ENCODE measurements at regions not wholly inside any gene's neighbourhood (a gene's known extent, or its start where the extent isn't known, plus 50 kb on each side); places are given as distances from the start of the nearest gene placed in this dataset.

GRCh38 chr10:123557366-123558108 is 108.6 kb upstream of the GPR26 start:
- Histone ChIP-seq H3K4me1 (replicated peaks) (no peaks in the 10 kb centered on the region), H3K27me3 (replicated peaks; ENCODE audit: insufficient read depth) (peaks cover 9% of the 10 kb centered on the region), H3K27ac (no peak overlapping the region), H3K4me3 (no peak overlapping the region), H3K9me3 (no peaks in the 10 kb centered on the region), H3K36me3 (no peaks in the 10 kb centered on the region)
- WGBS: 83% methylated on average over 8 of the region's 8 CpGs
- TF ChIP-seq CTCF (IDR thresholded peaks at IDR 0.05): no peak
- TF ChIP-seq POLR2A (IDR thresholded peaks at IDR 0.05): no peak
- no peak for TF ChIP-seq POLR2AphosphoS5 (IDR thresholded peaks at IDR 0.05)
- DNase-seq (ENCODE audit: low spot score): no peak
- intact Hi-C loops (cut with DNase I): loop anchor here (5.0 kb wide), 1 partner anchor 515 kb away; no protein-coding TSS in a partner anchor

- H3K27me3 ChIP-seq (replicated peaks; ENCODE audit: insufficient read depth): peaks cover 9% of the 10 kb centered on the region
- intact Hi-C loops (cut with DNase I): loop anchor here (5.0 kb wide), 1 partner anchor 516 kb away; no protein-coding TSS in a partner anchor
- H3K4me3 ChIP-seq: no peak overlapping the region
- H3K9me3 ChIP-seq: no peaks in the 10 kb centered on the region
- H3K36me3 ChIP-seq: no peaks in the 10 kb centered on the region
- WGBS: 72% methylated on average over 17 of the region's 17 CpGs
- DNase-seq (ENCODE audit: low spot score): no peak
- TF ChIP-seq POLR2AphosphoS5 (IDR thresholded peaks at IDR 0.05) (no peak), POLR2A (IDR thresholded peaks at IDR 0.05) (no peak), CTCF (IDR thresholded peaks at IDR 0.05) (no peak)
- H3K27ac ChIP-seq: no peak overlapping the region
- H3K4me1 ChIP-seq (replicated peaks): no peaks in the 10 kb centered on the region
Measured at GRCh38 chr10:123558651-123559050, 107.5 kb upstream of the GPR26 start.

- H3K36me3 ChIP-seq: no peaks in the 10 kb centered on the region
- 51% methylated on average over 26 of the region's 28 CpGs for WGBS
- DNase-seq (ENCODE audit: low spot score): peak; percentile 48
- no peak for TF ChIP-seq POLR2A (IDR thresholded peaks at IDR 0.05)
- peak; percentile 93 to 96 (median 94) for TF ChIP-seq CTCF (IDR thresholded peaks at IDR 0.05)
- TF ChIP-seq POLR2AphosphoS5 (IDR thresholded peaks at IDR 0.05): peak; percentile 29
- H3K4me3 ChIP-seq: no peak overlapping the region
- H3K9me3 ChIP-seq: no peaks in the 10 kb centered on the region
- H3K27ac ChIP-seq: no peak overlapping the region
- intact Hi-C loops (cut with DNase I): loop anchor here (5.0 kb wide), 1 partner anchor 517 kb away; no protein-coding TSS in a partner anchor
- peaks cover 6% of the 10 kb centered on the region for H3K27me3 ChIP-seq (replicated peaks; ENCODE audit: insufficient read depth)
- no peaks in the 10 kb centered on the region for H3K4me1 ChIP-seq (replicated peaks)
Measured at GRCh38 chr10:123559066-123559822, 106.9 kb upstream of the GPR26 start.

GRCh38 chr10:123559823-123560092 is 106.4 kb upstream of the GPR26 start:
- Histone ChIP-seq H3K4me3 (no peak overlapping the region), H3K27me3 (replicated peaks; ENCODE audit: insufficient read depth) (peaks cover 6% of the 10 kb centered on the region), H3K36me3 (no peaks in the 10 kb centered on the region), H3K9me3 (no peaks in the 10 kb centered on the region), H3K4me1 (replicated peaks) (no peaks in the 10 kb centered on the region), H3K27ac (no peak overlapping the region)
- intact Hi-C loops (cut with DNase I): loop anchor here (2.0 to 5.0 kb wide), 2 partner anchors 427 to 517 kb away; no protein-coding TSS in a partner anchor
- TF ChIP-seq POLR2AphosphoS5 (IDR thresholded peaks at IDR 0.05) (no peak), CTCF (IDR thresholded peaks at IDR 0.05) (no peak), POLR2A (IDR thresholded peaks at IDR 0.05) (no peak)
- DNase-seq (ENCODE audit: low spot score): no peak
- 69% methylated on average over 7 of the region's 7 CpGs for WGBS
